ENCODE measurements at regions not wholly inside any gene's neighbourhood (a gene's known extent, or its start where the extent isn't known, plus 50 kb on each side); places are given as distances from the start of the nearest gene placed in this dataset.

GRCh38 chr1:104953555-104953954 lies 1203.9 kb downstream of the AMY1C start:
- DNase-seq (ENCODE audit: low spot score) (no peak), FAIRE-seq (no peak), ATAC-seq (no peak)
- Histone ChIP-seq H3K4me2 (ENCODE audit: low read depth, low read length) (no peak overlapping the region), H3K9ac (ENCODE audit: insufficient read depth, low read depth, low read length) (no peak overlapping the region), H3K36me3 (replicated peaks in 1 of 2; ENCODE audit: control insufficient read depth in 1 of 2, insufficient read depth in 2 of 2, low read length in 2 of 2) (no peaks in the 10 kb centered on the region), H3K79me2 (ENCODE audit: insufficient read depth, low read length) (no peaks in the 10 kb centered on the region), H4K20me1 (ENCODE audit: insufficient read depth, low read length) (no peaks in the 10 kb centered on the region), H3K4me1 (ENCODE audit: insufficient read depth, low read length) (no peaks in the 10 kb centered on the region), H3K4me3 (replicated peaks in 1 of 3; ENCODE audit: insufficient read depth in 1 of 3, low read depth in 2 of 3, low read length in 3 of 3) (no peak overlapping the region), H3K9me3 (ENCODE audit: low read length) (no peaks in the 10 kb centered on the region), H2AFZ (ENCODE audit: low read length) (no peak overlapping the region), H3K27me3 (ENCODE audit: control insufficient read depth in 1 of 2, insufficient read depth in 2 of 2, low read length in 2 of 2) (no peaks in the 10 kb centered on the region), H3K27ac (ENCODE audit: extremely low read length, insufficient read depth, low read length) (no peak overlapping the region)
- POLR2A ChIA-PET, result no interaction called here
- in situ Hi-C loops (cut with HindIII; ENCODE audit: extremely low pct_ligation_motif_present, low pct_unique_long_range_greater_than_20kb) (no loop called here), intact Hi-C loops (cut with micrococcal nuclease; ENCODE audit: unreplicated experiment) (no loop called here)
- CTCF ChIA-PET (ENCODE audit: low intra/inter-chr PET ratio, low total read pairs), result no interaction called here
- WGBS (ENCODE audit: low lambda C conversion rate), result 13% methylated on average over 3 of the region's 3 CpGs
- BruUV-seq (replicated peaks), result no TSS peak
- TF ChIP-seq ZNF557 (CRISPR knock-in tag; IDR thresholded peaks at IDR 0.05) (no peak), DPF2 (CRISPR knock-in tag; IDR thresholded peaks at IDR 0.05; ENCODE audit: borderline replicate concordance, low read depth) (no peak), ZNF263 (CRISPR knock-in tag; IDR thresholded peaks at IDR 0.05) (no peak), ZNF343 (CRISPR knock-in tag; IDR thresholded peaks at IDR 0.05) (no peak), JARID2 (CRISPR knock-in tag; IDR thresholded peaks at IDR 0.05; ENCODE audit: insufficient replicate concordance) (no peak), JUND (CRISPR knock-in tag; IDR thresholded peaks at IDR 0.05) (no peak), ZNF619 (CRISPR knock-in tag; IDR thresholded peaks at IDR 0.05) (no peak), ZSCAN20 (CRISPR knock-in tag; IDR thresholded peaks at IDR 0.05; ENCODE audit: borderline replicate concordance) (no peak), SKIL (CRISPR knock-in tag; IDR thresholded peaks at IDR 0.05; ENCODE audit: borderline replicate concordance) (no peak), PHF8 (CRISPR knock-in tag; IDR thresholded peaks at IDR 0.05) (no peak), HDAC2 (CRISPR knock-in tag; IDR thresholded peaks at IDR 0.05) (no peak), ZNF569 (CRISPR knock-in tag; IDR thresholded peaks at IDR 0.05; ENCODE audit: borderline replicate concordance) (no peak), RARA (CRISPR knock-in tag; IDR thresholded peaks at IDR 0.05) (no peak), HNRNPH1 (optimal IDR thresholded peaks at IDR 0.05; ENCODE audit: low read depth, low read length) (no peak), MYC (CRISPR knock-in tag; IDR thresholded peaks at IDR 0.05; ENCODE audit: borderline replicate concordance) (no peak), FOSL1 (CRISPR knock-in tag; IDR thresholded peaks at IDR 0.05; ENCODE audit: borderline replicate concordance) (no peak), HOXA3 (CRISPR knock-in tag; IDR thresholded peaks at IDR 0.05) (no peak), ATRX (CRISPR knock-in tag; IDR thresholded peaks at IDR 0.05; ENCODE audit: borderline replicate concordance) (no peak), XBP1 (CRISPR knock-in tag; IDR thresholded peaks at IDR 0.05) (no peak)
- TF ChIP-seq, protein P1, sequence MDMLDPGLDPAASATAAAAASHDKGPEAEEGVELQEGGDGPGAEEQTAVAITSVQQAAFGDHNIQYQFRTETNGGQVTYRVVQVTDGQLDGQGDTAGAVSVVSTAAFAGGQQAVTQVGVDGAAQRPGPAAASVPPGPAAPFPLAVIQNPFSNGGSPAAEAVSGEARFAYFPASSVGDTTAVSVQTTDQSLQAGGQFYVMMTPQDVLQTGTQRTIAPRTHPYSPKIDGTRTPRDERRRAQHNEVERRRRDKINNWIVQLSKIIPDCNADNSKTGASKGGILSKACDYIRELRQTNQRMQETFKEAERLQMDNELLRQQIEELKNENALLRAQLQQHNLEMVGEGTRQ (IDR thresholded peaks at IDR 0.05; ENCODE audit: low read depth, low read length), result no peak
- TF ChIP-seq, protein P1 (CRISPR knock-in tag; IDR thresholded peaks at IDR 0.05; ENCODE audit: borderline replicate concordance), result no peak
